ENCODE measurements at regions not wholly inside any gene's neighbourhood (a gene's known extent, or its start where the extent isn't known, plus 50 kb on each side); places are given as distances from the start of the nearest gene placed in this dataset.

GRCh38 chr10:5274795-5275194, 78.2 kb downstream of the AKR1C4 start:
- no TSS peak for BruUV-seq (replicated peaks)
- ChIA-PET POLR2A (no interaction called here), CTCF (no interaction called here)
- Mint-ChIP-seq H3K4me1 (ENCODE audit: insufficient read depth, unreplicated experiment) (no peaks in the 10 kb centered on the region), H3K9me3 (ENCODE audit: unreplicated experiment) (peaks cover 7% of the 10 kb centered on the region), H3K27me3 (ENCODE audit: insufficient read depth, unreplicated experiment) (no peaks in the 10 kb centered on the region), H3K27ac (ENCODE audit: low read depth, unreplicated experiment) (no peak overlapping the region), H3K36me3 (ENCODE audit: insufficient read depth, unreplicated experiment) (no peaks in the 10 kb centered on the region), H3K4me3 (ENCODE audit: unreplicated experiment) (no peak overlapping the region)
- TF ChIP-seq CTCF (IDR thresholded peaks at IDR 0.05; ENCODE audit: unreplicated experiment): no peak
- no peak for DNase-seq (ENCODE audit: unreplicated experiment)
- intact Hi-C loops (cut with micrococcal nuclease): no loop called here

- H3K36me3 Mint-ChIP-seq (ENCODE audit: insufficient read depth, unreplicated experiment): no peaks in the 10 kb centered on the region
- peaks cover 7% of the 10 kb centered on the region for H3K9me3 Mint-ChIP-seq (ENCODE audit: unreplicated experiment)
- H3K27ac Mint-ChIP-seq (ENCODE audit: low read depth, unreplicated experiment): no peak overlapping the region
- peaks cover 20% of the 10 kb centered on the region for H3K4me1 Mint-ChIP-seq (ENCODE audit: insufficient read depth, unreplicated experiment)
- H3K27me3 Mint-ChIP-seq (ENCODE audit: insufficient read depth, unreplicated experiment): no peaks in the 10 kb centered on the region
- H3K4me3 Mint-ChIP-seq (ENCODE audit: unreplicated experiment): no peak overlapping the region
- ChIA-PET CTCF (interaction anchor here (0.6 to 4.5 kb wide), 5 partner anchors 105 to 465 kb away, joined by 3 to 53 read pairs (median 3); no protein-coding TSS in a partner anchor), POLR2A (interaction anchor here (0.5 to 0.6 kb wide), 2 partner anchors 11 to 264 kb away, joined by 3 read pairs; no protein-coding TSS in a partner anchor)
- intact Hi-C loops (cut with micrococcal nuclease): loop anchor here (5.0 kb wide), 1 partner anchor 151 kb away; no protein-coding TSS in a partner anchor
- no TSS peak for BruUV-seq (replicated peaks)
- no peak for TF ChIP-seq CTCF (IDR thresholded peaks at IDR 0.05; ENCODE audit: unreplicated experiment)
- DNase-seq (ENCODE audit: unreplicated experiment): no peak
These were observed 83.4 kb upstream of the UCN3 start for GRCh38 chr10:5281356-5281755.

GRCh38 chr10:5282137-5282536, 82.6 kb upstream of the UCN3 start:
- intact Hi-C loops (cut with micrococcal nuclease): loop anchor here (5.0 kb wide), 1 partner anchor 150 kb away; no protein-coding TSS in a partner anchor
- ChIA-PET CTCF (interaction anchor here (0.6 to 4.5 kb wide), 6 partner anchors 24 to 801 kb away, joined by 4 to 53 read pairs (median 7); no protein-coding TSS in a partner anchor), POLR2A (interaction anchor here (0.6 kb wide), 1 partner anchor 10 kb away, joined by 3 read pairs; no protein-coding TSS in a partner anchor)
- DNase-seq (ENCODE audit: unreplicated experiment): no peak
- Mint-ChIP-seq H3K4me1 (ENCODE audit: insufficient read depth, unreplicated experiment) (peaks cover 20% of the 10 kb centered on the region), H3K27me3 (ENCODE audit: insufficient read depth, unreplicated experiment) (no peaks in the 10 kb centered on the region), H3K9me3 (ENCODE audit: unreplicated experiment) (peaks cover 7% of the 10 kb centered on the region), H3K27ac (ENCODE audit: low read depth, unreplicated experiment) (peak overlapping the region; percentile 2), H3K36me3 (ENCODE audit: insufficient read depth, unreplicated experiment) (no peaks in the 10 kb centered on the region), H3K4me3 (ENCODE audit: unreplicated experiment) (no peak overlapping the region)
- BruUV-seq (replicated peaks): no TSS peak
- no peak for TF ChIP-seq CTCF (IDR thresholded peaks at IDR 0.05; ENCODE audit: unreplicated experiment)

GRCh38 chr10:5283305-5284158, 81.2 kb upstream of the UCN3 start:
- peak; percentile 83 for DNase-seq (ENCODE audit: unreplicated experiment)
- no peaks in the 10 kb centered on the region for H3K27me3 Mint-ChIP-seq (ENCODE audit: insufficient read depth, unreplicated experiment)
- H3K4me1 Mint-ChIP-seq (ENCODE audit: insufficient read depth, unreplicated experiment): peaks cover 20% of the 10 kb centered on the region
- TF ChIP-seq CTCF (IDR thresholded peaks at IDR 0.05; ENCODE audit: unreplicated experiment): peak; percentile 55
- H3K9me3 Mint-ChIP-seq (ENCODE audit: unreplicated experiment): peaks cover 6% of the 10 kb centered on the region
- ChIA-PET POLR2A (interaction anchor here (1.1 kb wide), 2 partner anchors 10 to 188 kb away, joined by 3 read pairs; no protein-coding TSS in a partner anchor), CTCF (interaction anchor here (0.6 to 4.5 kb wide), 21 partner anchors 13 to 697 kb away, joined by 3 to 53 read pairs (median 4); no protein-coding TSS in a partner anchor)
- BruUV-seq (replicated peaks): TSS peak; percentile 69
- intact Hi-C loops (cut with micrococcal nuclease): loop anchor here (1.0 to 5.0 kb wide), 5 partner anchors 149 to 434 kb away; partner anchors contain the start of gene AKR1C3
- no peaks in the 10 kb centered on the region for H3K36me3 Mint-ChIP-seq (ENCODE audit: insufficient read depth, unreplicated experiment)
- peak overlapping the region; percentile 52 for H3K27ac Mint-ChIP-seq (ENCODE audit: low read depth, unreplicated experiment)
- H3K4me3 Mint-ChIP-seq (ENCODE audit: unreplicated experiment): peak overlapping the region; percentile 20

Data from MCF 10A (cell line).